GM12891 (cell line): ENCODE measurements at regions not wholly inside any gene's neighbourhood (a gene's known extent, or its start where the extent isn't known, plus 50 kb on each side); places are given as distances from the start of the nearest gene placed in this dataset.

Experiments
- DNase-seq: peaks from one replicate; pipeline ENCODE4 v3.0.0; 2011; ENCODE audit warnings: low spot score; ENCODE audit not compliant: insufficient read length
- FAIRE-seq: peaks from 2 replicates; lab custom pipeline; 2011; peaks lifted over from hg19 to GRCh38; lab: Jason Lieb, UNC
- PAX5 ChIP-seq: IDR thresholded peaks from 2 replicates; pipeline ENCODE4 v1.6.1; 2011; ENCODE audit warnings: low read length, moderate library complexity, mild to moderate bottlenecking; ENCODE audit not compliant: insufficient read depth, severe bottlenecking
- POLR2A ChIP-seq: IDR thresholded peaks from 2 replicates; pipeline ENCODE4 v1.6.1; 2011; ENCODE audit warnings: low read depth, low read length, control low read depth
- POLR2AphosphoS5 ChIP-seq: IDR thresholded peaks from 2 replicates; pipeline ENCODE4 v1.6.1; 2011; ENCODE audit warnings: low read depth, low read length, control low read depth
- POU2F2 ChIP-seq: IDR thresholded peaks from 2 replicates; pipeline ENCODE4 v1.6.1; 2011; ENCODE audit warnings: low read depth, mild to moderate bottlenecking, control low read depth, low read length, moderate library complexity
- SPI1 ChIP-seq: IDR thresholded peaks from 2 replicates; pipeline ENCODE4 v1.6.1; 2011; ENCODE audit warnings: low read depth, low read length, control low read depth
- TAF1 ChIP-seq: IDR thresholded peaks from 2 replicates; pipeline ENCODE4 v1.6.1; 2011; ENCODE audit warnings: low read depth, low read length, control low read depth

GRCh38 chr5:7015586-7016256, 302.5 kb downstream of the TENT4A start:
- FAIRE-seq (no peak), DNase-seq (no peak)
- no peak for TF ChIP-seq TAF1
- no peak for TF ChIP-seq POLR2A
- TF ChIP-seq POU2F2 = no peak
- TF ChIP-seq SPI1 = no peak
- TF ChIP-seq PAX5 = no peak
- TF ChIP-seq POLR2AphosphoS5 = no peak

DNA sequence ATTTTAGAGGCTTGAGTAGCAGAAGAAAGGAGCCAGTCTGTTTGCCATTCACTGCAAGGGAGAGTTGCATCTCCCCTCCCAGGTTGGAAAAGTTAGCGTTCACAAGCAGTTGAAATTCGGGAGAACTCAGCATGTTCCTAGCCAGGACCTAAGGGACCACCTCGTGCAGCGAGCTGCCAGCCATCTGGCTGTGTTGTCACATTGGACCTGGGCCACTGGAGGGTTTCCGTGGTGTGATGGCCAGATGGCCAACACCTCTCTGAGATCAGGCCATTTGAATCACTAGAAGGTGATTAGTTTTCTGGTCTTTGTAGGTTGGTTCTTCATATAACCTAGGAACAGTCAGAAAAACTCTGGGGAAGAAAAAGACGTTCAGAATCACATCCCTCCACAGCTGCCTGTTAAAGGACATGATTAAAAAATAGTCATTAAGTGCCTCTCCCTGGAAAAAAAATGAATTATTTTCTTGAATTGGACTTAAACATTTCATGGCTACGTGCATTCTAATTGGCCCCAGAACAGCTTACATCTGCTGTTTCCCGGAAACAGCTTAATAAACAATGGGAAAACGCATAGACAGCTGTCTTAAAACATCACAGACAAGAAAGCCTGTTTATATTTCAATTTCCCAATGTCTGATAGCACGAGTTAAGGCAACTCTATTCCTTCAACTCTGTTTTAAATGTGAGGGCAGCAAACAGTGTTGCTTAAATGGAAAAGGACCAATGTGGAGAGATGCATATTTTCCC, 303.9 kb downstream of the TENT4A start:
- DNase-seq = no peak

GRCh38 chr5:7018198-7018597, 305.0 kb downstream of the TENT4A start:
- DNase-seq (no peak), FAIRE-seq (no peak)
- TF ChIP-seq PAX5 (no peak), POU2F2 (no peak)

More for the DNA sequence above, 303.9 kb downstream of the TENT4A start:
- TF ChIP-seq POU2F2 (no peak), TAF1 (no peak), PAX5 (no peak), SPI1 (no peak)
- no peak for FAIRE-seq

DNA sequence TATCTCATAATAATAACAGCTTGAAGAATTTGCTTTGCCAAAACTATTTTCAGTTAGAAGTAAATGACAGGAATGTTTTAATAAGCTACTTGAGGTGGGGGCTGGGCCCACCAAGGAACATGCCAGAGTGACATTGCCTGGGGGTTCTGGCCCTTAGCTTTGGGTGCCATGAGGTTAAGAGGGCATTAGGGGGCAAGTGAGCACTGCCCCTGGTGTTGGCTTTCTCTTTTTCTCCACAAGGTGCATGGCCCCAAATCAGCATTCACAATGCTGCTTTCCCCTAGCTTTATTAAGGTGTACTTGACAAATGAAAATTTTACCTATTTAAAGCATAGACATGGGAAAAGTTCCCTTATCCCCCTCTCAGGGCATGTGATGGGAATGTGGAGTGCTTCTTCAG, 305.4 kb downstream of the TENT4A start:
- no peak for FAIRE-seq
- TF ChIP-seq SPI1 (no peak), PAX5 (no peak)
- no peak for DNase-seq

DNA sequence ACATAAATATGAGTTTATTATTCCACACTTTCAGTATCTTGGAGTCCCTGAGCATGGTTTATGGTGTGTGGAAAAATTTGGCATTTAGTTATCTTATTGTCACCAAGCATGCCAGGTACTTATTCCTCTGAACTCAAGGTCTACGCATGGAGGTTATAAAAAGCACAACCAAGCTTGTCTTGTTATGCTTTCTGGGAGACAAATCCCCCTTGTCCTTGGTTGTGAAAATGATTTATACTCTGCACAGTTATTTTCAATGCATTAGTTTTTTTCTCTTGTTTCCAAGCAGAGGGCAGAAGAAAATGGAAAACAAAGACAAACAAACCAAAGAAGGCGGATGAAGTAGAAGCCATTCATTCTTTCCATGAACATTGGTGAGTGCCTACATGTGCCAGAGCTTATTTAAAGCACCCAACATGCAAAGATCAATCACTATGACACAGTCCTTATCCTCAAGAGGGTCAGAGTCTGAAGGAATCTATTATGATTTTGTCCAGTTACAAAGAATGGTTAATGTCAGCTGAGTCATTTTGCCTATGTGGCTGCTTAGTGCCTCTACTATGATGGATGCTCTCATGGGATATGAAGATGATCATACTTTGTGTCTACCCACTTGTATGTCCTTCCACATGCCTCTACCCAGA, 323.1 kb downstream of the TENT4A start:
- FAIRE-seq (no peak), DNase-seq (no peak)
- TF ChIP-seq POLR2AphosphoS5 = no peak
- TF ChIP-seq SPI1 = no peak
- no peak for TF ChIP-seq TAF1
- no peak for TF ChIP-seq PAX5
- TF ChIP-seq POLR2A = no peak
- no peak for TF ChIP-seq POU2F2

GRCh38 chr5:7039074-7039473, 325.8 kb downstream of the TENT4A start:
- TF ChIP-seq PAX5 = no peak
- no peak for TF ChIP-seq POU2F2
- TF ChIP-seq POLR2AphosphoS5 = no peak
- TF ChIP-seq SPI1 = no peak
- TF ChIP-seq POLR2A = no peak
- TF ChIP-seq TAF1 = no peak
- DNase-seq = no peak
- FAIRE-seq = no peak

DNA sequence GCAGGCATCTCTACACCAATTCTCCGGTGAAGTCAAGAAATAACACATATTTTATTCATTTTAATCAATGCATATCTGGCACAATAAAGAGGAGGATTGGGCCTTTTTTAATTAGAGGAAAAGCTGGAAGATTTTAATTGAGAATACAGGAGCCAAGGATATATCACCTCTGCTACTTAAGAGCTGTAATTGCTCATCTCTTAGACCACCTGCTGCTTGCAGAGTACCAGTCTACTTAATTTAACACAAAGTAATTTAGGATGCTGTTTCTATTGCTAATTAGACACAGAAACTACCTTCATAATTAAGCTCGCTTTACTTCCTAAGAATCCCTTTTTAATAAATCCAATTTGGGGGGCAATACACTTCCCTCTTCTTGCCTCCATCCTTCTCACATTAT, 326.9 kb downstream of the TENT4A start:
- no peak for FAIRE-seq

GRCh38 chr5:7043797-7044196, 330.6 kb downstream of the TENT4A start:
- TF ChIP-seq PAX5 (no peak), POLR2A (no peak), SPI1 (no peak), POLR2AphosphoS5 (no peak), TAF1 (no peak), POU2F2 (no peak)
- DNase-seq (no peak), FAIRE-seq (no peak)

More for the DNA sequence above, 326.9 kb downstream of the TENT4A start:
- no peak for TF ChIP-seq SPI1
- DNase-seq = no peak

DNA sequence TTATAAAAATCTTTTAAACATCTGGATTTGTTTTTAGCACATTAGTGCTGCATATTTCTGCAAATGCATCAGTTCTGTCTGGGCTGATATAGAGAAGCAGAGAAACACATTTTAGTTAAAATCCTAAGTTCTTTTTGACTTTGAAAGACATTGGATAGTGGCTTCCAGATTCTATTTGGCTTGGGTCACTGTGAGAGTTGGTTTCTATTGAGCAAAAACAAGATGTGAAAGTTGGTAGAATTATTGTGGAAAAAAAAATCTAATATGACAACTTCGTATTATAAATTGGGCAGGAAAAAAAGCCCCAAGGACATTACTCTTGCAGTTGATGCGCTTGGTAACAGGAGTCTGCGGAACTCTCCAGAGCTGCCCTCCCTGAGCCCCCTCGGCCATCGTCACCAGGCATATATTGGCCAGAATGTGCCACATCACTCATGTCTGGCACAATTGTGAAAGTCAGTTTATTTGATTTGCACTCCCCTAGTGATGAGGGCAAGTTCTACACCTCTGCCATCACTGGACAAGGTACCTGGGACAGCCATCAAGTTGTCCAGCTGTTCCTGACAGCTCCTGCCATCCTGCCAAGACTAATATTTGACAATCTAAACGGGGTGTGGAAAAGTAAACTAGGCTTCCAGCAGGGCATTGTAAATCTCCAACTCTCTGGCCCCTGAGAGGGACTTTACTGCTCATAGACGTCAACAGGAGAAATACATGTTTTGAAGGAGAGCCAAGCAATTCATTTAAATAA, 334.5 kb downstream of the TENT4A start:
- no peak for FAIRE-seq
- no peak for DNase-seq
- TF ChIP-seq POU2F2 (no peak), SPI1 (no peak), POLR2AphosphoS5 (no peak), PAX5 (no peak), POLR2A (no peak), TAF1 (no peak)

DNA sequence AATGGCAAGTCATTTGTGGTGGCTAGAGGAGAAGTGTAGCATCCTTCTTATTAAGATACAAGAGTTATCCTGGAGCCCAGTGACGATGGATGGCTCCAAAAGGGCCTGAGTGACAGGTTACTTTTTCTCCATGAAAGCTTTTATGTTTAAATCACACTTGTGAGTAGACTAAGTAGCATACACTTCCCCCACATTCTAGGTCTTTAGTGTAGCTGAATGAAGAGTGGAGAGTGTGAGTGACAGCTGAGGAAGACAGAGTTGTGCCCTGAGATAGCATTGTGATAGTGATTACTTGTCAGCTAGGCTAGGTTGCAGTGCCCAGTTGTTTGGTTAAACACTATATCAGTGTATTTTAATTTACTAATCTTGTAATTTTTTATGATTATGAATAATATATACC, 337.8 kb downstream of the TENT4A start:
- TF ChIP-seq TAF1 = no peak
- no peak for TF ChIP-seq POU2F2
- TF ChIP-seq POLR2AphosphoS5 = no peak
- no peak for TF ChIP-seq POLR2A
- TF ChIP-seq SPI1 = no peak
- no peak for TF ChIP-seq PAX5
- no peak for FAIRE-seq
- DNase-seq = no peak
